ENCODE measurements at regions not wholly inside any gene's neighbourhood (a gene's known extent, or its start where the extent isn't known, plus 50 kb on each side); places are given as distances from the start of the nearest gene placed in this dataset.

- no peak for TF ChIP-seq CTCF (IDR thresholded peaks at IDR 0.05)
- no peak for TF ChIP-seq POLR2A (IDR thresholded peaks at IDR 0.05)
Measured at GRCh38 chr6:101284131-101284530, 109.4 kb upstream of the GRIK2 start.

All from right lobe of liver (tissue), 4 donors.